ENCODE measurements at regions not wholly inside any gene's neighbourhood (a gene's known extent, or its start where the extent isn't known, plus 50 kb on each side); places are given as distances from the start of the nearest gene placed in this dataset.
A peak's percentile ranks its signal among the peaks of the same experiment; 100 is the strongest.
"Not testable (repeated sequence)": the region's sequence is repeated elsewhere in the genome, so short reads cannot be mapped to it uniquely, and the experiment has no call there.

GRCh38 chr4:79663141-79663540 is 255.1 kb upstream of the GK2 start:
- no peak for DNase-seq

GRCh38 chr4:79662651-79663050 is 254.6 kb upstream of the GK2 start:
- no peak for DNase-seq

GRCh38 chr4:79661196-79661595 is 253.2 kb upstream of the GK2 start:
- DNase-seq = no peak

GRCh38 chr4:79659308-79659870 is 251.4 kb upstream of the GK2 start:
- not testable (repeated sequence) for DNase-seq

DNA sequence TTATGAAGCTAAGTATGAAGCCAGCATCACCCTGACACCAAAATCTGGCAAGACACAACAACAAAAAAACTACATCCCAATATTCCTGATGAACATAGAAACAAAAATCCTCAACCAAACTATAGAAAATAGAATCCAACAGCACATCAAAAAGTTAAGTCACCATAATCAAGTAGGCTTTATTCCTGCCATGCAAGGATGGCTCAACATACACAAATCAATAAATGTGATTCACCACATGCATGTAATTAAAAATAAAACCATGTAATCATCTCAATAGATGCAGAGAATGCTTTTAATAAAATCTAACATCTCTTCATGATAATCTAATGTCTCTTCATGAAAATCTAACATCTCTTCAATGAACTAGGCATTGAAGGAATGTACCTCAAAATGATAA is 249.4 kb upstream of the GK2 start:
- no peak for DNase-seq

GRCh38 chr4:79653871-79654270 is 245.8 kb upstream of the GK2 start:
- no peak for DNase-seq

DNA sequence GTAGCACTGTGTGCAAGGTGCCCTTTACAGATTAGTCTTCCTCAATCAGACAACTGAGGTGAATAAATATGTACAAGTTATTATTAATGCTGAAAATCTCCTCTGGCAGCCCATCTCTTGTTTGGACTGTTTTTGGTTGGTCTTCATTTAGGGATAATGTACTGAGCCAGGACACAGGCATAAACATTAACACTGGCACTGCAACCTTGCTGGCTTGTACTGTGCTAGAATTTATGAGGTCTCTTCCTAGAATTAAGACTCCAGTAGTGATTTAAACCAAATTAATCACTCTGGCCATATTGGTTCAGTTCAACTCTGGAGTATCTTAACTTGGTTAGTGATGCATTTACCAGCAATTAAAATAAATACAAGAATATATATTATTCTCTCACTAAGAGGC is 244.7 kb upstream of the GK2 start:
- DNase-seq = no peak

DNA sequence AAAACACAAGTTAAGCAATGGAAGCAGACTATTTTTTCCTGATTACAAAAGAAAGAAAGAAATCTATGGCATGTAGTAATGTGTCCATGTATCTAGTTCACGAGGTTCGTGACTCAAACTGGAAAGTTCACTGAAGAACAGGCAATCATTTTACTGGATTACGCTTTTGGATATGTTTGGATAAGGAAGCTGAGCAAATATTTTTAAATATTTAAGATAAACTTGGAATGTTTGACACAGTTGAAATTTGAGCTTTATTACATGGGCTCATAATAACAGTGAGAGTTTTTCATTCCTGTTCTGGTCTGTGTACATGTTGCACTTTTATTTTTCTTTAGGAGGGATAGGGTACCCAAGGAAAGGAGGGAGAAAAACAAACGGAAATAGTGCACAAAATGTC is 244.2 kb upstream of the GK2 start:
- peak in 1 of 2 donors; percentile 34 for DNase-seq

DNA sequence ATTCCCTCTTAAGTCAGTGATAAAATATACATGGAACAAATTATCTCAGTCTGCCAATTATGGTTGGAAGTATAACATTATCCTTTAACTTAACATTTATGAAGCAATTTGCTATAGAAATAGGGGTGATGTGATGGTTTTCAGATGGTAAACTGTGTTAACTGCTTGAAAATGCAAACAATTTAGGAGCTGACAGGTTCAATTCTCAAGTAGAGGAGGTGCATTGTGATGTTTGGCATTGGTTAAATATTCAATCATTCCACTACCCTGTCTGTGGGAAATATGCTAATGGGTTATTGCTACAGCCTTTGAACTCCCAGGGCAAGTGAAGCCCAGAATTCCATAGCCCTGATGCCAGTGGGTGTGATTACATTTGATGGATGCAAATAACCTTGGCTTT is 243.4 kb upstream of the GK2 start:
- DNase-seq = peak; percentile 64 to 69

GRCh38 chr4:79650794-79651431 is 242.9 kb upstream of the GK2 start:
- DNase-seq = peak; percentile 38 to 44

DNA sequence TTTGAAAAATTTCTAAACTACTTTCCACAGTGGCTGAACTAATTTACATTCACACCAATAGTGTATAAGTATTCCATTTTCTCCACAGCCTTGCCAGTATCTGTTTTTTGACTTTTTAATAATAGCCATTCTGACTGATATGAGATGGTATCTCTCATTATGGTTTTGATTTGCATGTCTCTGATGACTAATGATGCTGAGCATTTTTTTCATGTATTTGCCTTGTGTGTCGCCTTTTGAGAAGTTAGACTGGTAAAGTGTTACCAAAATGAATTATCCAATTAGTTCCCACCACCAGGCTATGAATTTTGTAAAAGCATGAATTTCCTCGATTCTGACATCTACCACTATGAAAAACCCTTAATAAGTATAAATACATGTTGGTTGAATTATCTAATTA is 242.2 kb upstream of the GK2 start:
- DNase-seq = no peak

DNA sequence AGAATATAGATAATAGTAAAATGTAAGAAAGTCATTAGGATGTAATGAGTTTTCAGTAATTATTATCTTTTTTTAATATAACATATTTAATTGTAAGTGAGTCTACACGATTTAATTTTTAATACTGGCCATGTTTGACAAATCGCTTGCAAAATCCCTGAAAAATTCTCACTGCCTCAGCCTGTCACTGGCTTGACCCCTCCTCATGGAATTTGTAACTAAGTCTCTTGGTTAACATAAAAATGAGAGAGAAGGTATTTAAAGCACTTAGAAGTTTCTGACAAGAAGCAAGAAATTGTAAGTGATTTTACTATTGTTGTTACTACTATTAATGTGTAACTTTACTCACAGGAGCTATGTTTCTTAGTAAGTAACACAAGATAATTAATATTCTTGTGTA is 237.9 kb upstream of the GK2 start:
- DNase-seq = no peak

DNA sequence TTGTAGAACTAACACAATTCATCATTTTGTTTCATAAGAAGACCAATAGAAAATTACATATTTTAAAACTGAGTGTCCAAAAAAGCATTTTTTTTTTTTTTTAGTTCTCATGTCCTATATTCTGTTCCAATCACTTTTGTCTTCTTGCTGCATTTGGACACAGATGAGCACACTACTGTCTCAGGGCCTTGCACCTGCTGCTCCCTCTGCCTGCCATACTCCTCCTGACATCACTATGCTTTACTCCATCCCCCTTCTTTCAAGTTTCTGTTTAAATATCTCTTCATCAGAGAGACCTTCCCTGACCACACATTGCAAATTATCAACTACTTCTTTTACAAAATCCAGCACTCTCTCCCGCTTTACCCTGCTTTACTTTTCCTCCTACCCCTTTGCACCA is 230.7 kb upstream of the GK2 start:
- no peak for DNase-seq

GRCh38 chr4:79636991-79637390 is 229.0 kb upstream of the GK2 start:
- no peak for DNase-seq

- no peak for DNase-seq
Observed at GRCh38 chr4:79634111-79634510, 226.1 kb upstream of the GK2 start.

DNA sequence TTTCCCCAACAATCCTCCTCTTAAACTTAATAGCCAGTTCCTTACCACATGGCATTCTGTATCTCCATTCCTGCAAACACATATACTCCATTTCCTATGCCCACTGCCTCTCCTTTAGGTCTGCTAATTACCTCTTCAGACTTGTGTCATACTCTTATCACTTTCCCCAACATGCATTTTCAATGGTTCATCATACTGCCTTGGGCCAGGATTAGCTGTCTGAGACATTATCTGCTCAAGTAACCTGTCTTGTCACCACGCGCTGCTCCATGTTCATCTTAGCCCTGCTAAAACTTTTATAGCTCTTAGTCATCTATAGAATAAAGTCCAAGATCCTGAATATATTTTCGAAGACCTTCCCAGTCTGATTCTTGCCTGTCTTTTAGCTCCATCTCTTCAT is 224.1 kb upstream of the GK2 start:
- DNase-seq = no peak

GRCh38 chr4:79626611-79627010 is 218.6 kb upstream of the GK2 start:
- DNase-seq = no peak

DNA sequence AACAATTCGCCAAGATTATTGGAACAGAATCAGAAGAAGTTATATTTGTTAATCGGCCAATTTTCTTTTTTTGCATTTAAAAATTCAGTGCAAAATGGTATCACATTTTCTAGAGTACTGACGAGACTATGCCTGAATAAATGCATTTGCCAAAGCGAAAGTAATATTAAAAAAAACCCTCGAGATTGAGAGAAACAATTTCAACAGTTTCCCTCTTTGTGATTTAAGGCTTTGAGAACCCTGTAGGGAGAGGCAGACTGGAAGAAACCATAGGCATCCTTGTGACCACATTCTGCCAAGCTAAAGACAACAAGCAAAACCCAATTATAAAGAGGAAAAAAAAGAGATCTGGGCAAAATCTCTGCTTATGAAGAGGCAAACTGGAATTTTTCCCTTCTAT is 218.1 kb upstream of the GK2 start:
- no peak for DNase-seq

- DNase-seq = no peak
Observed at GRCh38 chr4:79625361-79625760, 217.3 kb upstream of the GK2 start.

- peak in 1 of 2 donors; percentile 8 for DNase-seq
Observed at GRCh38 chr4:79623021-79623870, 215.2 kb upstream of the GK2 start.

GRCh38 chr4:79621061-79621460 is 213.0 kb upstream of the GK2 start:
- no peak for DNase-seq

DNA sequence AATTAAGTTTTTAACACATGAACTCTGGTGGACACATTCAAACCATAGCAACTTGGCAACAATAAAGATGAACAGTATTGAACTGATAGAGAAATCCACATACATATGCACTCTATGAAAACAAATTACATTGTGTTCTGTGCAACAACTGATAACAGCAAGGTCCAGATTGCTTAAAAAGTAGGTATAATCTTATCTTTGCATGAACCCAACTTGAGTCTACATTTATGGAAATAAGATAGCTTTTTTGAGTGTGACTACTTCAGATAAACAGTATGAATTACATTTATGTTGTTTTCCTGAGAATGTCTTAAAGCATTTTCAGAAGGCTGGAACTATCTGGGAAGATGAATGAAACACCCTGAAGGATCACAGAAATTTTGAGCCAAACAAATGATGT is 212.6 kb upstream of the GK2 start:
- no peak for DNase-seq

- no peak for DNase-seq
Observed at GRCh38 chr4:79613269-79613935, 205.4 kb upstream of the GK2 start.

Data from right lung (tissue), 2 donors.